Adrenal gland (tissue), 9 donors: ENCODE measurements at regions not wholly inside any gene's neighbourhood (a gene's known extent, or its start where the extent isn't known, plus 50 kb on each side); places are given as distances from the start of the nearest gene placed in this dataset.

ENCODE experiments used
- DNase-seq, 7 donors: peaks; one replicate each; pipeline ENCODE4 v3.0.0-alpha.2; 2019 to 2020
- H3K27ac ChIP-seq, 5 donors: fragments of 200-600 bp; sonication (generic) in 4 of 5; 1 replicate in 3 of 5; 2 replicates in 2 of 5; pipeline versions ENCODE4 v1.5.1 to v1.8.0; 2016 to 2020; ENCODE audit warnings: mild to moderate bottlenecking in 1 of 5
- H3K27me3 ChIP-seq: fragments of 200-600 bp; 2 replicates; pipeline ENCODE4 v1.8.0; 2021
- H3K36me3 ChIP-seq, 2 donors: fragments of 200-600 bp; replicated peaks in 1 of 2; 1 replicate in 1 of 2; 2 replicates in 1 of 2; pipeline versions ENCODE4 v1.5.1 to v1.8.0; 2018 to 2022
- H3K4me1 ChIP-seq, 2 donors: fragments of 200-600 bp; replicated peaks in 1 of 2; 1 replicate in 1 of 2; 2 replicates in 1 of 2; pipeline versions ENCODE4 v1.5.1 to v1.8.0; 2018 to 2021
- H3K4me3 ChIP-seq, 4 donors: fragments of 200-600 bp; sonication (generic) in 3 of 4; one replicate each; pipeline ENCODE4 v1.5.1; 2016 to 2018
- H3K9me3 ChIP-seq, 3 donors: fragments of 200-600 bp; sonication (generic) in 1 of 3; replicated peaks in 1 of 3; 1 replicate in 2 of 3; 2 replicates in 1 of 3; pipeline versions ENCODE4 v1.5.1 to v1.8.0; 2016 to 2021
- CTCF ChIP-seq, 6 experiments: fragments of 450-650 bp in 4 of 6; fragments of 200-600 bp in 2 of 6; sonication (generic) in 1 of 6; IDR thresholded peaks; 1 replicate in 5 of 6; 2 replicates in 1 of 6; pipeline versions ENCODE4 v1.5.1 to v1.8.0; 2016 to 2021; ENCODE audit warnings: antibody characterized with exemption in 6 of 6, mild to moderate bottlenecking in 2 of 6, moderate library complexity in 1 of 6
- POLR2A ChIP-seq, 2 donors: fragments of 450-650 bp; IDR thresholded peaks; one replicate each; pipeline ENCODE4 v1.6.1; 2017; ENCODE audit warnings: antibody characterized with exemption in 2 of 2, mild to moderate bottlenecking in 2 of 2, moderate library complexity in 1 of 2
- WGBS, 4 donors: extraction: QIAGEN DNeasy Blood & Tissue Kit in 2 of 4; methylation state at CpG; one replicate each; pipeline versions ENCODE4 v1.1.5 to v1.1.7; 2013 to 2017; 5-methylcytosine and 5-hydroxymethylcytosine counted together
- intact Hi-C, 2 donors: fragments of 100-400 bp; cut with DNase I; formaldehyde crosslinking; loops; one replicate each; pipeline versions ENCODE4 v1.14.1 to v1.15.0; 2022 to 2023
- donor health status: healthy with polysubstance abuse.
- donor health status: Bipolar disorder and iron deficiency.
- donor health status: DM: yes; HTN: yes; CAD: no.
- donor health status: DM: no; HTN: no; CAD: no.
- donor health status: DM: no; HTN: no; CAD: no.

DNA sequence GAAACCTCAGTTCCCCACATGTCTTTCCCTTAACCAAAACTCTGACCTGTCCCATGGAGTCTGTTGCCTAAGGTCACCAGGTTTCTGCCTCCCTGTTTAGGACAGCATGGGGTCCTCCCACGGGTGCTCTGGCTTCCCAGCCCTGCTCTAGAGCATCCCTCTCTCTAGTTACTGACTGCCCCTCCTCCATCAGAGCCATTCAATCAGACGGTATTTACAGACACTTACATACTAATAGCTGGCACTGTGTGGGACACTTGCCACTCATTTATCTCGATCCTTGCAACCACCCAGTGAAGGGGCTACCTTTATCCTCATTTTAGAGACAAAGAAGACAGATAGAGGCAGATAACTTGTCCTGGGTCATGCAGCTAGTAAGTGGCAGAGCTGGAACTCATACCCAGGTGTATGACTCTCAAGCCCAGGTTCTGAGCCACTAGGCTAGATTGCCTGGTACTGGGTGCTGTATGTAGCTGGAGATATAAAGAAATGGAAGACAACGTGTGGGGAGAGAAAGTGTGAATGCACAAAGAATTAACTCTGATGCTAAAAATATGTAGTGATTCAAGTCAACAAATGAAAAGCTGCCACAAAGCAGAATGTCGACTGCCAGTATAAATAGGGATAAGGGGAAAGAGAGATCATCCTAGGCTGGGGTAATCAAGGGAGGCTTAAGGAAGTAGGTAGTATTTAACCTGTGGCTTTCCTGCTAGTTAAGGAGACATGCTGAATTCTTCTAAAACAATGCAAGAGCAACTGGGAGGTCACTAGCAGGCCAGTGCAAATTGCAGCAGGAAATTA is 52.5 kb upstream of the PDE8B start:
- whole genome bisulfite sequencing, 4 donors = 51 to 63% (median 55%) methylated on average over 4 to 5 of the region's 5 CpGs
- H3K36me3 ChIP-seq = no peaks in the 10 kb centered on the region
- H3K9me3 ChIP-seq = no peaks in the 10 kb centered on the region
- H3K27me3 ChIP-seq = no peaks in the 10 kb centered on the region
- no peak overlapping the region for H3K27ac ChIP-seq
- no peaks in the 10 kb centered on the region for H3K4me1 ChIP-seq
- intact Hi-C loops = loop anchor here in 1 of 2 donors (10.0 kb wide), 2 partner anchors 67 to 337 kb away; partner anchors contain the start of gene WDR41
- no peak for DNase-seq
- H3K4me3 ChIP-seq = no peak overlapping the region
- TF ChIP-seq POLR2A (IDR thresholded peaks at IDR 0.05) = no peak
- TF ChIP-seq CTCF (IDR thresholded peaks at IDR 0.05) = no peak

GRCh38 chr5:77156379-77156778 is 54.1 kb upstream of the PDE8B start:
- no peak overlapping the region for H3K4me3 ChIP-seq
- H3K4me1 ChIP-seq = no peaks in the 10 kb centered on the region
- H3K36me3 ChIP-seq = no peaks in the 10 kb centered on the region
- no peaks in the 10 kb centered on the region for H3K9me3 ChIP-seq
- no peak overlapping the region for H3K27ac ChIP-seq
- no peaks in the 10 kb centered on the region for H3K27me3 ChIP-seq
- no peak for DNase-seq
- TF ChIP-seq CTCF (IDR thresholded peaks at IDR 0.05) (no peak), POLR2A (IDR thresholded peaks at IDR 0.05) (no peak)
- 86 to 88% (median 87%) methylated on average over 3 of the region's 3 CpGs for WGBS, 4 donors
- intact Hi-C loops = loop anchor here in 1 of 2 donors (10.0 kb wide), 2 partner anchors 68 to 338 kb away; partner anchors contain the start of gene WDR41

GRCh38 chr5:77155179-77155785 is 55.2 kb upstream of the PDE8B start:
- DNase-seq = no peak
- H3K36me3 ChIP-seq = no peaks in the 10 kb centered on the region
- no peaks in the 10 kb centered on the region for H3K27me3 ChIP-seq
- H3K4me3 ChIP-seq = no peak overlapping the region
- H3K9me3 ChIP-seq = no peaks in the 10 kb centered on the region
- H3K4me1 ChIP-seq = no peaks in the 10 kb centered on the region
- intact Hi-C loops = loop anchor here in 1 of 2 donors (10.0 kb wide), 2 partner anchors 70 to 340 kb away; partner anchors contain the start of gene WDR41
- WGBS, 4 donors = 84 to 89% (median 88%) methylated on average over 8 of the region's 8 CpGs
- H3K27ac ChIP-seq = no peak overlapping the region
- TF ChIP-seq CTCF (IDR thresholded peaks at IDR 0.05) (no peak), POLR2A (IDR thresholded peaks at IDR 0.05) (no peak)

GRCh38 chr5:77152441-77152840 is 58.0 kb upstream of the PDE8B start:
- Histone ChIP-seq H3K27ac (no peak overlapping the region), H3K27me3 (no peaks in the 10 kb centered on the region), H3K4me3 (no peak overlapping the region), H3K9me3 (no peaks in the 10 kb centered on the region), H3K36me3 (no peaks in the 10 kb centered on the region), H3K4me1 (no peaks in the 10 kb centered on the region)
- intact Hi-C loops = loop anchor here (5.0 to 10.0 kb wide), 3 partner anchors 72 to 345 kb away; partner anchors contain the start of gene WDR41 (in 1 of the 2)
- TF ChIP-seq POLR2A (IDR thresholded peaks at IDR 0.05) = no peak
- TF ChIP-seq CTCF (IDR thresholded peaks at IDR 0.05) = no peak
- no peak for DNase-seq
- 88 to 94% (median 92%) methylated on average over 6 to 8 of the region's 8 CpGs for WGBS, 4 donors
